PFSK-1 (cell line): ENCODE measurements at regions not wholly inside any gene's neighbourhood (a gene's known extent, or its start where the extent isn't known, plus 50 kb on each side); places are given as distances from the start of the nearest gene placed in this dataset.

Experiments
- FOXP2 ChIP-seq: optimal IDR thresholded peaks from 2 replicates; pipeline ENCODE3; 2011; ENCODE audit warnings: borderline replicate concordance, control low read depth, inconsistent platforms; ENCODE audit not compliant: insufficient read depth; ENCODE audit errors: extremely low read length, extremely low read depth
- POLR2AphosphoS5 ChIP-seq: IDR thresholded peaks from 2 replicates; pipeline ENCODE4 v1.6.1; 2012; ENCODE audit warnings: low read depth, mild to moderate bottlenecking, control low read depth, low read length, moderate library complexity
- SIN3A ChIP-seq: IDR thresholded peaks from 2 replicates; pipeline ENCODE4 v1.6.1; 2012; ENCODE audit warnings: mild to moderate bottlenecking, low read length, moderate library complexity, borderline replicate concordance; ENCODE audit not compliant: insufficient read depth
- TAF1 ChIP-seq: IDR thresholded peaks from 2 replicates; pipeline ENCODE4 v1.6.1; 2012; ENCODE audit warnings: low read length, control low read depth, borderline replicate concordance; ENCODE audit not compliant: insufficient read depth
- TF ChIP-seq, protein P1 (sequence below), 2 experiments: IDR thresholded peaks; 2 replicates each; pipeline versions ENCODE4 v1.6.1 to v1.8.0; 2011 to 2012; ENCODE audit warnings: low read depth in 2 of 2, low read length in 2 of 2, control low read depth in 1 of 2, inconsistent platforms in 1 of 2, mild to moderate bottlenecking in 1 of 2, moderate library complexity in 1 of 2; ENCODE audit not compliant: insufficient read depth in 1 of 2

DNA sequence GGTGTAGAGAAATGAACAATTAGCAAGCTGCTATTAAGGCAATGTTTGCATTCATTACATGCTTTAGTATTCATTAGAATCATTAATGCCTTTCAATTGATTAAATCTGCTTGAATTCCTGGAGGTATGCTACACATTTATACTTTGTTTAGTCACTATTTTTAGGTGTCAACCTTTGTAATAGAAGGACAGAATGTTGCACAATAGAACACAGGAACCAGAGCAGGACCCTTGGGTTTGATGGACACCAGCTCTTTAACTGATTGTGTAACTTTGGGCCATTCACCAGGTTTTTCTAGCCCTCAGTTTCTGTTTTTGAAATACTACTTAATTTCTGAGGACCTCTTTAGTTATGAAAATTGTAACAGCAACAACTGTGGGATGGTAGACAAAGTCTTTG lies 317.6 kb upstream of the UMPS start:
- TF ChIP-seq POLR2AphosphoS5, result no peak
- TF ChIP-seq, protein P1, sequence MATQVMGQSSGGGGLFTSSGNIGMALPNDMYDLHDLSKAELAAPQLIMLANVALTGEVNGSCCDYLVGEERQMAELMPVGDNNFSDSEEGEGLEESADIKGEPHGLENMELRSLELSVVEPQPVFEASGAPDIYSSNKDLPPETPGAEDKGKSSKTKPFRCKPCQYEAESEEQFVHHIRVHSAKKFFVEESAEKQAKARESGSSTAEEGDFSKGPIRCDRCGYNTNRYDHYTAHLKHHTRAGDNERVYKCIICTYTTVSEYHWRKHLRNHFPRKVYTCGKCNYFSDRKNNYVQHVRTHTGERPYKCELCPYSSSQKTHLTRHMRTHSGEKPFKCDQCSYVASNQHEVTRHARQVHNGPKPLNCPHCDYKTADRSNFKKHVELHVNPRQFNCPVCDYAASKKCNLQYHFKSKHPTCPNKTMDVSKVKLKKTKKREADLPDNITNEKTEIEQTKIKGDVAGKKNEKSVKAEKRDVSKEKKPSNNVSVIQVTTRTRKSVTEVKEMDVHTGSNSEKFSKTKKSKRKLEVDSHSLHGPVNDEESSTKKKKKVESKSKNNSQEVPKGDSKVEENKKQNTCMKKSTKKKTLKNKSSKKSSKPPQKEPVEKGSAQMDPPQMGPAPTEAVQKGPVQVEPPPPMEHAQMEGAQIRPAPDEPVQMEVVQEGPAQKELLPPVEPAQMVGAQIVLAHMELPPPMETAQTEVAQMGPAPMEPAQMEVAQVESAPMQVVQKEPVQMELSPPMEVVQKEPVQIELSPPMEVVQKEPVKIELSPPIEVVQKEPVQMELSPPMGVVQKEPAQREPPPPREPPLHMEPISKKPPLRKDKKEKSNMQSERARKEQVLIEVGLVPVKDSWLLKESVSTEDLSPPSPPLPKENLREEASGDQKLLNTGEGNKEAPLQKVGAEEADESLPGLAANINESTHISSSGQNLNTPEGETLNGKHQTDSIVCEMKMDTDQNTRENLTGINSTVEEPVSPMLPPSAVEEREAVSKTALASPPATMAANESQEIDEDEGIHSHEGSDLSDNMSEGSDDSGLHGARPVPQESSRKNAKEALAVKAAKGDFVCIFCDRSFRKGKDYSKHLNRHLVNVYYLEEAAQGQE (IDR thresholded peaks at IDR 0.05; ENCODE audit: insufficient read depth in 1 of 2, low read depth in 2 of 2, low read length in 2 of 2), result no peak
- no peak for TF ChIP-seq TAF1
- TF ChIP-seq SIN3A, result no peak
- no peak for TF ChIP-seq FOXP2
